HCT116 (cell line): ENCODE measurements at regions not wholly inside any gene's neighbourhood (a gene's known extent, or its start where the extent isn't known, plus 50 kb on each side); places are given as distances from the start of the nearest gene placed in this dataset.

Experiments
- ATF3 ChIP-seq: IDR thresholded peaks from 2 replicates; pipeline ENCODE4 v1.6.1; 2012
- CTCF ChIP-seq, 3 experiments: fragments of 200-600 bp in 1 of 3; sonication (generic) in 1 of 3; IDR thresholded peaks in 2 of 3; conservative IDR thresholded peaks in 1 of 3; 2 replicates each; pipeline ENCODE4 v1.5.1; 2012 to 2017; ENCODE audit warnings: low read depth in 2 of 3, low read length in 2 of 3, antibody characterized with exemption in 1 of 3, borderline replicate concordance in 1 of 3, control low read depth in 1 of 3, mild to moderate bottlenecking in 1 of 3, mixed read lengths in 1 of 3, mixed run types in 1 of 3, moderate library complexity in 1 of 3; ENCODE audit not compliant: insufficient read depth in 1 of 3
- EGR1 ChIP-seq: IDR thresholded peaks from 2 replicates; pipeline ENCODE4 v1.6.1; 2012; ENCODE audit warnings: low read depth
- ELF1 ChIP-seq: IDR thresholded peaks from 2 replicates; pipeline ENCODE4 v1.6.1; 2012; ENCODE audit warnings: low read depth, borderline replicate concordance
- JUND ChIP-seq: IDR thresholded peaks from 2 replicates; pipeline ENCODE4 v1.6.1; 2012
- POLR2A ChIP-seq: IDR thresholded peaks from 2 replicates; pipeline ENCODE4 v1.7.0; 2011; ENCODE audit warnings: borderline replicate concordance; ENCODE audit not compliant: insufficient read depth, insufficient read length; ENCODE audit errors: extremely low read depth
- POLR2AphosphoS5 ChIP-seq: IDR thresholded peaks from 2 replicates; pipeline ENCODE4 v1.6.1; 2011; ENCODE audit warnings: mild to moderate bottlenecking, low read depth, low read length, moderate library complexity
- RAD21 ChIP-seq: IDR thresholded peaks from 2 replicates; pipeline ENCODE4 v1.6.1; 2012; ENCODE audit warnings: low read depth, mild to moderate bottlenecking
- SIN3A ChIP-seq: IDR thresholded peaks from 2 replicates; pipeline ENCODE4 v1.6.1; 2012; ENCODE audit warnings: low read depth
- YY1 ChIP-seq: IDR thresholded peaks from 2 replicates; pipeline ENCODE4 v1.6.1; 2011; ENCODE audit warnings: low read length, low read depth, moderate library complexity, mild to moderate bottlenecking; ENCODE audit not compliant: insufficient replicate concordance; ENCODE audit errors: extremely low read depth
- ZFX ChIP-seq: fragments of 450-650 bp; IDR thresholded peaks from 2 replicates; pipeline ENCODE4 v1.6.1; 2017
- TF ChIP-seq, protein P1 (sequence below): IDR thresholded peaks from 2 replicates; pipeline ENCODE4 v1.6.1; 2012

GRCh38 chr18:24988253-24988840, 363.6 kb downstream of the ZNF521 start:
- TF ChIP-seq POLR2AphosphoS5 (no peak), CTCF (IDR thresholded peaks at IDR 0.05 in 2 of 3, conservative IDR thresholded peaks at IDR 0.05 in 1 of 3; ENCODE audit: borderline replicate concordance in 1 of 3, insufficient read depth in 1 of 3, low read depth in 2 of 3, low read length in 2 of 3) (no peak), POLR2A (no peak), JUND (no peak), EGR1 (no peak), YY1 (no peak), ELF1 (no peak), SIN3A (no peak), ATF3 (no peak), ZFX (no peak), RAD21 (no peak)
- TF ChIP-seq, protein P1, sequence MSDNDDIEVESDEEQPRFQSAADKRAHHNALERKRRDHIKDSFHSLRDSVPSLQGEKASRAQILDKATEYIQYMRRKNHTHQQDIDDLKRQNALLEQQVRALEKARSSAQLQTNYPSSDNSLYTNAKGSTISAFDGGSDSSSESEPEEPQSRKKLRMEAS: no peak
